IMR-90 (cell line): ENCODE measurements at regions not wholly inside any gene's neighbourhood (a gene's known extent, or its start where the extent isn't known, plus 50 kb on each side); places are given as distances from the start of the nearest gene placed in this dataset.

Experiments
- ATAC-seq: fragments of 200-7000 bp; cut with Tn5 transposase; 2 replicates; pipeline ENCODE4 v1.9.1; 2020; ENCODE audit warnings: low read depth, mild to moderate bottlenecking, moderate library complexity
- BruUV-seq: library from RNA; stranded (reverse); fragments of 400-500 nt; replicated peaks from 2 replicates; lab custom pipeline; 2021; lab: Mats Ljungman, UMichigan
- CTCF ChIA-PET: fragments of 300-600 bp; formaldehyde crosslinking; extraction: SDS; loops from one replicate; lab custom pipeline; 2021; ENCODE audit warnings: antibody characterized with exemption; lab: Yijun Ruan, JAX
- POLR2A ChIA-PET: fragments of 300-600 bp; sonication (Branson Sonifier 250); formaldehyde crosslinking; loops from one replicate; lab custom pipeline; 2022; ENCODE audit warnings: antibody characterized with exemption; ENCODE audit not compliant: unreplicated experiment; lab: Charles Lee
- DNase-seq: peaks from one replicate; pipeline ENCODE4 v3.0.0; 2013
- H2AFZ ChIP-seq: replicated peaks from 2 replicates; pipeline ENCODE3; 2013; ENCODE audit warnings: low read length, mild to moderate bottlenecking; ENCODE audit not compliant: poor library complexity
- H2AK5ac ChIP-seq: 2 replicates; pipeline ENCODE4 v1.6.1; 2013; ENCODE audit warnings: low read depth, low read length, inconsistent platforms
- H2AK9ac ChIP-seq: replicated peaks from 2 replicates; pipeline ENCODE3; 2013; ENCODE audit warnings: mild to moderate bottlenecking, low read depth, low read length, moderate library complexity; ENCODE audit not compliant: poor library complexity
- H2BK120ac ChIP-seq: 2 replicates; pipeline ENCODE4 v1.6.1; 2013; ENCODE audit warnings: low read depth, low read length, inconsistent platforms
- H2BK15ac ChIP-seq: 3 replicates; pipeline ENCODE4 v1.6.1; 2013; ENCODE audit warnings: low read depth, low read length, inconsistent platforms
- H2BK20ac ChIP-seq: 2 replicates; pipeline ENCODE4 v1.6.1; 2013; ENCODE audit warnings: low read depth, mild to moderate bottlenecking, inconsistent platforms, low read length, moderate library complexity
- H2BK5ac ChIP-seq: 2 replicates; pipeline ENCODE4 v1.6.1; 2013; ENCODE audit warnings: mild to moderate bottlenecking, low read depth, low read length, inconsistent platforms; ENCODE audit not compliant: poor library complexity, severe bottlenecking
- H3K14ac ChIP-seq: replicated peaks from 2 replicates; pipeline ENCODE4 v1.6.1; 2013; ENCODE audit warnings: low read depth, low read length, inconsistent platforms
- H3K18ac ChIP-seq: 2 replicates; pipeline ENCODE4 v1.6.1; 2013; ENCODE audit warnings: low read depth, low read length, control low read depth
- H3K23ac ChIP-seq: 2 replicates; pipeline ENCODE4 v1.6.1; 2013; ENCODE audit warnings: low read depth, low read length, inconsistent platforms
- H3K27ac ChIP-seq: 2 replicates; pipeline ENCODE4 v1.5.1; 2013; ENCODE audit warnings: mild to moderate bottlenecking, control low read depth, low read length; ENCODE audit not compliant: insufficient read depth
- H3K27me3 ChIP-seq: 2 replicates; pipeline ENCODE4 v1.6.1; 2013; ENCODE audit warnings: low read length; ENCODE audit not compliant: control insufficient read depth, insufficient read depth
- H3K36me3 ChIP-seq: 2 replicates; pipeline ENCODE4 v1.6.1; 2013; ENCODE audit warnings: low read length, mixed read lengths; ENCODE audit not compliant: control insufficient read depth, insufficient read depth
- H3K4ac ChIP-seq: 2 replicates; pipeline ENCODE4 v1.6.1; 2013; ENCODE audit warnings: low read depth, low read length, inconsistent platforms
- H3K4me1 ChIP-seq: 2 replicates; pipeline ENCODE4 v1.6.1; 2013; ENCODE audit warnings: low read length, mixed read lengths; ENCODE audit not compliant: control insufficient read depth, insufficient read depth
- H3K4me2 ChIP-seq: 2 replicates; pipeline ENCODE4 v1.6.1; 2013; ENCODE audit warnings: low read depth, mild to moderate bottlenecking, control low read depth, low read length, moderate library complexity
- H3K4me3 ChIP-seq: 2 replicates; pipeline ENCODE4 v1.5.1; 2013; ENCODE audit warnings: low read depth, mild to moderate bottlenecking, control low read depth, low read length, moderate library complexity; ENCODE audit not compliant: insufficient read depth
- H3K56ac ChIP-seq: 2 replicates; pipeline ENCODE4 v1.6.1; 2013; ENCODE audit warnings: low read length, inconsistent platforms; ENCODE audit not compliant: insufficient read depth; ENCODE audit errors: extremely low read depth
- H3K79me1 ChIP-seq, 2 experiments: 2 replicates each; pipeline ENCODE4 v1.6.1; 2013; ENCODE audit warnings: low read length in 2 of 2, inconsistent platforms in 1 of 2, low read depth in 1 of 2
- H3K9ac ChIP-seq: 2 replicates; pipeline ENCODE4 v1.6.1; 2013; ENCODE audit warnings: low read depth, low read length, control low read depth
- H3K9me1 ChIP-seq: 2 replicates; pipeline ENCODE4 v1.6.1; 2013; ENCODE audit warnings: low read length, inconsistent platforms; ENCODE audit not compliant: insufficient read depth
- H3K9me3 ChIP-seq: 2 replicates; pipeline ENCODE4 v1.6.1; 2013; ENCODE audit warnings: low read length; ENCODE audit not compliant: control insufficient read depth, insufficient read depth
- H4K20me1 ChIP-seq: 2 replicates; pipeline ENCODE4 v1.6.1; 2013; ENCODE audit warnings: low read length, inconsistent platforms; ENCODE audit not compliant: insufficient read depth
- H4K5ac ChIP-seq: 2 replicates; pipeline ENCODE4 v1.6.1; 2013; ENCODE audit warnings: mild to moderate bottlenecking, low read depth, low read length, control low read depth
- H4K8ac ChIP-seq, 2 experiments: 2 replicates each; pipeline ENCODE4 v1.6.1; 2013; ENCODE audit warnings: low read depth in 2 of 2, low read length in 2 of 2, control low read depth in 1 of 2, inconsistent platforms in 1 of 2
- H4K91ac ChIP-seq: 2 replicates; pipeline ENCODE4 v1.6.1; 2013; ENCODE audit warnings: low read depth, low read length, inconsistent platforms; ENCODE audit not compliant: insufficient read depth
- BHLHE40 ChIP-seq: fragments of 150-350 bp; IDR thresholded peaks from 2 replicates; pipeline ENCODE4 v1.6.1; 2016; ENCODE audit warnings: mild to moderate bottlenecking, low read depth, low read length
- CEBPB ChIP-seq: IDR thresholded peaks from 2 replicates; pipeline ENCODE4 v1.6.1; 2012; ENCODE audit warnings: low read depth, low read length, improper control_type of control experiment
- CHD1 ChIP-seq: IDR thresholded peaks from 2 replicates; pipeline ENCODE4 v1.6.1; 2012; ENCODE audit warnings: low read depth, low read length, improper control_type of control experiment
- MAFK ChIP-seq: IDR thresholded peaks from 2 replicates; pipeline ENCODE4 v1.6.1; 2012; ENCODE audit warnings: low read depth, low read length, improper control_type of control experiment
- MAZ ChIP-seq: IDR thresholded peaks from 2 replicates; pipeline ENCODE4 v1.6.1; 2012; ENCODE audit warnings: low read depth, mild to moderate bottlenecking, low read length, improper control_type of control experiment, moderate library complexity, borderline replicate concordance
- NFE2L2 ChIP-seq: fragments of 150-350 bp; IDR thresholded peaks from 2 replicates; pipeline ENCODE4 v1.6.1; 2016; ENCODE audit warnings: low read depth, mild to moderate bottlenecking, low read length
- POLR2A ChIP-seq: IDR thresholded peaks from 2 replicates; pipeline ENCODE4 v1.6.1; 2012; ENCODE audit warnings: mild to moderate bottlenecking, low read depth, low read length
- WGBS, 2 experiments: methylation state at CpG; one replicate each; pipeline versions ENCODE4 v1.1.5 to v1.1.7; 2013; ENCODE audit warnings: missing lambda C conversion rate in 2 of 2; ENCODE audit not compliant: insufficient read length in 1 of 2; ENCODE audit errors: extremely low coverage in 2 of 2; 5-methylcytosine and 5-hydroxymethylcytosine counted together
- dilution Hi-C: fragments of 300-500 bp; cut with HindIII; formaldehyde crosslinking; loops from one replicate; pipeline ENCODE4 v1.14.3; 2018; ENCODE audit warnings: low sequenced_read_pairs; ENCODE audit not compliant: unreplicated experiment
- in situ Hi-C: fragments of 300-500 bp; cut with MboI; formaldehyde crosslinking; loops from 3 replicates; pipeline ENCODE4 v1.14.3; 2019; ENCODE audit warnings: low sequenced_read_pairs, inconsistent platforms, mixed read lengths
- intact Hi-C: fragments of 100-400 bp; cut with micrococcal nuclease; formaldehyde crosslinking; loops from 2 replicates; pipeline ENCODE4 v1.10.0; 2022

DNA sequence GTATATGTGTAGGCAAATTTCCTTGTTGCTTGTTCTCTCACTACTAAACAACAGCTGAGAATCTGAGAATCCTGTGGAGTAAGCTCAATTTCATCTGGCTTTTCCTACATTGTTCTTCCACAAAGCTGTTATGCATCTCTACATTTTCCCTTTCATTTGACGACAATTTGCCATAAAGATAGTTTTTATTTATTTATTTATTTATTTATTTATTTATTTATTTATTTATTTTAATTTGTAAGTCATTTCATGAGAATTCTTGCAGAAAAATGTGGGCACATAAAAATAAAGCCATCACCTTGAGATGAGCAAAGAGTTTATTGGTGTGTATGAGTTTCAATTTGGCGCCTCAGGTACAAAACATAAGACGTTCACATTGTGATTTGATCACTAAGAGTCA, 545.9 kb upstream of the SEL1L start:
- Histone ChIP-seq H2AFZ (no peak overlapping the region), H3K36me3 (no peaks in the 10 kb centered on the region), H3K4me3 (no peak overlapping the region), H2BK120ac (no peak overlapping the region), H3K27me3 (no peaks in the 10 kb centered on the region), H2AK5ac (no peak overlapping the region), H4K20me1 (no peaks in the 10 kb centered on the region), H3K14ac (no peak overlapping the region), H2BK20ac (no peak overlapping the region), H3K56ac (no peak overlapping the region), H3K18ac (no peak overlapping the region), H3K9ac (no peak overlapping the region), H3K23ac (no peak overlapping the region), H3K79me1 (no peaks in the 10 kb centered on the region), H2AK9ac (no peak overlapping the region), H2BK15ac (no peak overlapping the region), H3K9me1 (no peaks in the 10 kb centered on the region), H3K4me2 (no peak overlapping the region), H4K91ac (no peak overlapping the region), H3K27ac (no peak overlapping the region), H4K5ac (no peak overlapping the region), H2BK5ac (no peak overlapping the region), H4K8ac (no peak overlapping the region), H3K4ac (no peak overlapping the region), H3K4me1 (no peaks in the 10 kb centered on the region), H3K9me3 (peaks cover 6% of the 10 kb centered on the region)
- CTCF ChIA-PET: no interaction called here
- POLR2A ChIA-PET: no interaction called here
- intact Hi-C loops: no loop called here
- ATAC-seq (no peak), DNase-seq (no peak)
- WGBS, 2 experiments: no CpG with 5 or more reads among the region's 3 CpGs
- no TSS peak for BruUV-seq
- in situ Hi-C loops: no loop called here
- dilution Hi-C loops: no loop called here
- TF ChIP-seq POLR2A (no peak), MAFK (no peak), MAZ (no peak), NFE2L2 (no peak), CHD1 (no peak), BHLHE40 (no peak), CEBPB (no peak)
